ENCODE measurements at regions not wholly inside any gene's neighbourhood (a gene's known extent, or its start where the extent isn't known, plus 50 kb on each side); places are given as distances from the start of the nearest gene placed in this dataset.
A peak's percentile ranks its signal among the peaks of the same experiment; 100 is the strongest.
"Not testable (repeated sequence)": the region's sequence is repeated elsewhere in the genome, so short reads cannot be mapped to it uniquely, and the experiment has no call there.

- Mint-ChIP-seq H3K36me3 (ENCODE audit: low read depth) (no peaks in the 10 kb centered on the region), H3K9me3 (no peaks in the 10 kb centered on the region), H3K27me3 (peaks cover 4% of the 10 kb centered on the region), H3K27ac (no peak overlapping the region), H3K4me1 (no peaks in the 10 kb centered on the region), H3K4me3 (no peak overlapping the region)
- DNase-seq (no peak), ATAC-seq (no peak)
Observed at GRCh38 chr22:22068025-22068424, 85.4 kb upstream of the TOP3B start.

GRCh38 chr22:22067192-22067591, 84.6 kb upstream of the TOP3B start:
- no peak overlapping the region for H3K4me3 Mint-ChIP-seq
- no peaks in the 10 kb centered on the region for H3K4me1 Mint-ChIP-seq
- H3K36me3 Mint-ChIP-seq (ENCODE audit: low read depth): no peaks in the 10 kb centered on the region
- H3K27me3 Mint-ChIP-seq: peaks cover 4% of the 10 kb centered on the region
- no peak overlapping the region for H3K27ac Mint-ChIP-seq
- DNase-seq (no peak), ATAC-seq (no peak)
- no peaks in the 10 kb centered on the region for H3K9me3 Mint-ChIP-seq

GRCh38 chr22:22064580-22064979, 82.0 kb upstream of the TOP3B start:
- H3K9me3 Mint-ChIP-seq: no peaks in the 10 kb centered on the region
- H3K4me3 Mint-ChIP-seq: no peak overlapping the region
- no peak overlapping the region for H3K27ac Mint-ChIP-seq
- H3K36me3 Mint-ChIP-seq (ENCODE audit: low read depth): no peaks in the 10 kb centered on the region
- DNase-seq (no peak), ATAC-seq (no peak)
- peaks cover 9% of the 10 kb centered on the region for H3K27me3 Mint-ChIP-seq
- no peaks in the 10 kb centered on the region for H3K4me1 Mint-ChIP-seq

GRCh38 chr22:22062306-22062793, 79.8 kb upstream of the TOP3B start:
- Mint-ChIP-seq H3K36me3 (ENCODE audit: low read depth) (no peaks in the 10 kb centered on the region), H3K27me3 (peaks cover 20% of the 10 kb centered on the region), H3K4me3 (no peak overlapping the region), H3K27ac (no peak overlapping the region), H3K4me1 (no peaks in the 10 kb centered on the region), H3K9me3 (no peaks in the 10 kb centered on the region)
- DNase-seq: no peak
- ATAC-seq: no peak

GRCh38 chr22:22061085-22062077, 78.8 kb upstream of the TOP3B start:
- H3K36me3 Mint-ChIP-seq (ENCODE audit: low read depth): no peaks in the 10 kb centered on the region
- no peak overlapping the region for H3K27ac Mint-ChIP-seq
- DNase-seq: no peak
- H3K9me3 Mint-ChIP-seq: no peaks in the 10 kb centered on the region
- ATAC-seq: no peak
- no peak overlapping the region for H3K4me3 Mint-ChIP-seq
- peaks cover 21% of the 10 kb centered on the region for H3K27me3 Mint-ChIP-seq
- no peaks in the 10 kb centered on the region for H3K4me1 Mint-ChIP-seq

GRCh38 chr22:22060200-22061084, 77.9 kb upstream of the TOP3B start:
- peaks cover 23% of the 10 kb centered on the region for H3K27me3 Mint-ChIP-seq
- ATAC-seq (peak; percentile 72), DNase-seq (peak; percentile 77)
- no peaks in the 10 kb centered on the region for H3K9me3 Mint-ChIP-seq
- H3K36me3 Mint-ChIP-seq (ENCODE audit: low read depth): no peaks in the 10 kb centered on the region
- no peaks in the 10 kb centered on the region for H3K4me1 Mint-ChIP-seq
- H3K4me3 Mint-ChIP-seq: no peak overlapping the region
- no peak overlapping the region for H3K27ac Mint-ChIP-seq

GRCh38 chr22:22059291-22060002, 76.9 kb upstream of the TOP3B start:
- H3K36me3 Mint-ChIP-seq (ENCODE audit: low read depth): no peaks in the 10 kb centered on the region
- H3K4me1 Mint-ChIP-seq: no peaks in the 10 kb centered on the region
- ATAC-seq: no peak
- DNase-seq: no peak
- no peaks in the 10 kb centered on the region for H3K9me3 Mint-ChIP-seq
- no peak overlapping the region for H3K4me3 Mint-ChIP-seq
- H3K27ac Mint-ChIP-seq: no peak overlapping the region
- peaks cover 25% of the 10 kb centered on the region for H3K27me3 Mint-ChIP-seq

- Mint-ChIP-seq H3K36me3 (ENCODE audit: low read depth) (no peaks in the 10 kb centered on the region), H3K4me3 (no peak overlapping the region), H3K4me1 (no peaks in the 10 kb centered on the region), H3K9me3 (no peaks in the 10 kb centered on the region), H3K27ac (no peak overlapping the region), H3K27me3 (peaks cover 31% of the 10 kb centered on the region)
- no peak for DNase-seq
- ATAC-seq: no peak
Observed at GRCh38 chr22:22058633-22059290, 76.2 kb upstream of the TOP3B start.

- Mint-ChIP-seq H3K4me3 (no peak overlapping the region), H3K9me3 (no peaks in the 10 kb centered on the region), H3K36me3 (ENCODE audit: low read depth) (no peaks in the 10 kb centered on the region), H3K27ac (no peak overlapping the region), H3K4me1 (no peaks in the 10 kb centered on the region), H3K27me3 (peaks cover 31% of the 10 kb centered on the region)
- ATAC-seq (no peak), DNase-seq (no peak)
Observed at GRCh38 chr22:22057617-22058378, 75.2 kb upstream of the TOP3B start.

- H3K27ac Mint-ChIP-seq; DNase-seq; H3K4me3 Mint-ChIP-seq; H3K9me3 Mint-ChIP-seq; ATAC-seq; H3K4me1 Mint-ChIP-seq; H3K36me3 Mint-ChIP-seq (ENCODE audit: low read depth): not testable (repeated sequence)
- H3K27me3 Mint-ChIP-seq: peaks cover 36% of the 10 kb centered on the region
Observed at GRCh38 chr22:22056809-22057594, 74.4 kb upstream of the TOP3B start.

GRCh38 chr22:22052548-22053139, 70.1 kb upstream of the TOP3B start:
- H3K4me1 Mint-ChIP-seq; H3K4me3 Mint-ChIP-seq; H3K36me3 Mint-ChIP-seq (ENCODE audit: low read depth); DNase-seq; H3K27ac Mint-ChIP-seq; ATAC-seq; H3K9me3 Mint-ChIP-seq: not testable (repeated sequence)
- peaks cover 30% of the 10 kb centered on the region for H3K27me3 Mint-ChIP-seq

GRCh38 chr22:22051032-22051431, 68.4 kb upstream of the TOP3B start:
- H3K4me1 Mint-ChIP-seq; ATAC-seq; H3K27ac Mint-ChIP-seq; H3K9me3 Mint-ChIP-seq; H3K36me3 Mint-ChIP-seq (ENCODE audit: low read depth); H3K4me3 Mint-ChIP-seq; DNase-seq: not testable (repeated sequence)
- peaks cover 29% of the 10 kb centered on the region for H3K27me3 Mint-ChIP-seq

Data from activated naive CD8-positive, alpha-beta T cell treated with anti-CD3 and anti-CD28 coated beads, Interleukin-2, amount 50 U/mL, for 24 hours (primary cell).